Loucy (cell line): ENCODE measurements at regions not wholly inside any gene's neighbourhood (a gene's known extent, or its start where the extent isn't known, plus 50 kb on each side); places are given as distances from the start of the nearest gene placed in this dataset.
A peak's percentile ranks its signal among the peaks of the same experiment; 100 is the strongest.

Experiments used
- EZH2phosphoT487 ChIP-seq: fragments of 200-600 bp; IDR thresholded peaks from 2 replicates; pipeline ENCODE4 v1.6.1; 2018; ENCODE audit warnings: antibody characterized with exemption, mild to moderate bottlenecking, moderate library complexity, borderline replicate concordance
- TF ChIP-seq, protein P1 (sequence below): fragments of 200-600 bp; sonication (generic); conservative IDR thresholded peaks from 2 replicates; pipeline ENCODE4 v1.5.1; 2014; ENCODE audit warnings: mild to moderate bottlenecking, antibody characterized with exemption, low read length

DNA sequence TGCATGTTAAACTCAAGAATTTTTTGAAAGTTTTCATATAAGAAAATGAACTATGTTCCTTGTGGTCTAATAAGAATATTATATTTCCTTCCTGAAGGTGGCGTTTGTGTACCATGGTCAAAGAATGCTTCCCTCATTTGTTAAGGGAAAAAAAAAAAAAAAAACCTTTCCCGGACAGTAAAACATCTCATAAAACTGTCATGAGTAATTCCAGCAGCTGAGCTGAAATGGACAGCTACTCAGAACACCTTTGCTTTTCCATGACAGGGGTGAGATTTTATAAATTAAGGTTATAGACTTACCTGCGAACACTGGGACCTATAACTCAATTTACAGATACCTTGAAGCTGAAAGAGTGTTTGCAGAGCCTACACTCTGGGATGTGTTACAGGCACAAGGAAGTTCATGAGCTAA is 113.2 kb upstream of the RANBP3L start:
- TF ChIP-seq, protein P1, sequence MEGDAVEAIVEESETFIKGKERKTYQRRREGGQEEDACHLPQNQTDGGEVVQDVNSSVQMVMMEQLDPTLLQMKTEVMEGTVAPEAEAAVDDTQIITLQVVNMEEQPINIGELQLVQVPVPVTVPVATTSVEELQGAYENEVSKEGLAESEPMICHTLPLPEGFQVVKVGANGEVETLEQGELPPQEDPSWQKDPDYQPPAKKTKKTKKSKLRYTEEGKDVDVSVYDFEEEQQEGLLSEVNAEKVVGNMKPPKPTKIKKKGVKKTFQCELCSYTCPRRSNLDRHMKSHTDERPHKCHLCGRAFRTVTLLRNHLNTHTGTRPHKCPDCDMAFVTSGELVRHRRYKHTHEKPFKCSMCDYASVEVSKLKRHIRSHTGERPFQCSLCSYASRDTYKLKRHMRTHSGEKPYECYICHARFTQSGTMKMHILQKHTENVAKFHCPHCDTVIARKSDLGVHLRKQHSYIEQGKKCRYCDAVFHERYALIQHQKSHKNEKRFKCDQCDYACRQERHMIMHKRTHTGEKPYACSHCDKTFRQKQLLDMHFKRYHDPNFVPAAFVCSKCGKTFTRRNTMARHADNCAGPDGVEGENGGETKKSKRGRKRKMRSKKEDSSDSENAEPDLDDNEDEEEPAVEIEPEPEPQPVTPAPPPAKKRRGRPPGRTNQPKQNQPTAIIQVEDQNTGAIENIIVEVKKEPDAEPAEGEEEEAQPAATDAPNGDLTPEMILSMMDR, result peak; percentile 78
- no peak for TF ChIP-seq EZH2phosphoT487
